ENCODE measurements at regions not wholly inside any gene's neighbourhood (a gene's known extent, or its start where the extent isn't known, plus 50 kb on each side); places are given as distances from the start of the nearest gene placed in this dataset.

GRCh38 chr2:62364791-62365528 is 141.0 kb downstream of the TMEM17 start:
- no peak for DNase-seq

- no peak for DNase-seq
Measured at GRCh38 chr2:62363166-62363565, 142.8 kb downstream of the TMEM17 start.

GRCh38 chr2:62362561-62362960 is 143.4 kb downstream of the TMEM17 start:
- DNase-seq: no peak

- DNase-seq: no peak
Measured at GRCh38 chr2:62361964-62362363, 144.0 kb downstream of the TMEM17 start.

GRCh38 chr2:62354771-62355561 is 151.0 kb downstream of the TMEM17 start:
- DNase-seq: no peak

GRCh38 chr2:62352031-62352430 is 154.0 kb downstream of the TMEM17 start:
- DNase-seq: no peak

GRCh38 chr2:62349788-62350187 is 153.9 kb downstream of the B3GNT2 start:
- DNase-seq: no peak

- no peak for DNase-seq
Measured at GRCh38 chr2:62348700-62349099, 152.8 kb downstream of the B3GNT2 start.

- no peak for DNase-seq
Measured at GRCh38 chr2:62347563-62348270, 151.8 kb downstream of the B3GNT2 start.

- DNase-seq: no peak
Measured at GRCh38 chr2:62344472-62344871, 148.6 kb downstream of the B3GNT2 start.

GRCh38 chr2:62343636-62344337 is 147.9 kb downstream of the B3GNT2 start:
- peak; percentile 52 for DNase-seq

GRCh38 chr2:62343206-62343605 is 147.3 kb downstream of the B3GNT2 start:
- no peak for DNase-seq

- peak; percentile 79 for DNase-seq
Measured at GRCh38 chr2:62340994-62341484, 145.1 kb downstream of the B3GNT2 start.

GRCh38 chr2:62339837-62340236 is 143.9 kb downstream of the B3GNT2 start:
- DNase-seq: no peak

GRCh38 chr2:62339413-62339812 is 143.5 kb downstream of the B3GNT2 start:
- DNase-seq: no peak

GRCh38 chr2:62338111-62338510 is 142.2 kb downstream of the B3GNT2 start:
- DNase-seq: no peak

GRCh38 chr2:62337403-62337802 is 141.5 kb downstream of the B3GNT2 start:
- no peak for DNase-seq

- no peak for DNase-seq
Measured at GRCh38 chr2:62335612-62336011, 139.7 kb downstream of the B3GNT2 start.

- no peak for DNase-seq
Measured at GRCh38 chr2:62334440-62335058, 138.6 kb downstream of the B3GNT2 start.

GRCh38 chr2:62334009-62334408 is 138.1 kb downstream of the B3GNT2 start:
- DNase-seq: peak; percentile 85

GRCh38 chr2:62330959-62331358 is 135.0 kb downstream of the B3GNT2 start:
- no peak for DNase-seq

- no peak for DNase-seq
Measured at GRCh38 chr2:62329797-62330196, 133.9 kb downstream of the B3GNT2 start.

Measured in NCI-H345 (cell line).